ENCODE measurements at regions not wholly inside any gene's neighbourhood (a gene's known extent, or its start where the extent isn't known, plus 50 kb on each side); places are given as distances from the start of the nearest gene placed in this dataset.

DNA sequence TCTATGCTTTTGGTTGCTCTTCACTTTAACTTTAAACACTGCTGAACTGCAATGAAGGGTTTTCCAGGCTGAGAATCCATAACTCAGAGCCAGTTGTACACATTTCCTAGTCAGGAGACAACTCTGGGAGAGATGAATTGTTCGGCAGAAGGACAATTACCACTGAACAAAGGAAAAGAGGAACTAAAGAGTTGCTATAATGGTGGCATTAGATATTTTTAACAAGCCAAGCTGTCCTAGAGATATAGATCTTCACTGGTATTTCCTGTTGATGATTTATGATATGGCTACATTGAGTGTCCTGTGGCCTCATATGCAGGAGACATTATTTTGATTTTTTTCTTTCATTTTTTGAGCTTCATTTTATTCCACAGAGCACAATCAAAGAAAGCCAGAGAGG lies 219.1 kb upstream of the PCSK5 start:
- TF ChIP-seq TAF1 (IDR thresholded peaks at IDR 0.05; ENCODE audit: low read depth, low read length) (no peak), POU2F2 (IDR thresholded peaks at IDR 0.05; ENCODE audit: low read depth, low read length) (no peak), POLR2AphosphoS5 (IDR thresholded peaks at IDR 0.05; ENCODE audit: low read depth, low read length) (no peak), POLR2A (IDR thresholded peaks at IDR 0.05; ENCODE audit: low read depth, low read length) (no peak)

Measured in GM12891 (cell line).